ENCODE measurements at regions not wholly inside any gene's neighbourhood (a gene's known extent, or its start where the extent isn't known, plus 50 kb on each side); places are given as distances from the start of the nearest gene placed in this dataset.

GRCh38 chr1:208496467-208497371, 252.5 kb upstream of the PLXNA2 start:
- TF ChIP-seq CTCF (IDR thresholded peaks at IDR 0.05; ENCODE audit: insufficient read depth, low read depth, low read length, missing control alignments): no peak
- H3K4me3 ChIP-seq (ENCODE audit: low read length): no peak overlapping the region
- peak; percentile 86 for DNase-seq (ENCODE audit: low read depth)

GRCh38 chr1:208497866-208498541, 253.8 kb upstream of the PLXNA2 start:
- peak; percentile 18 for DNase-seq (ENCODE audit: low read depth)
- no peak overlapping the region for H3K4me3 ChIP-seq (ENCODE audit: low read length)
- no peak for TF ChIP-seq CTCF (IDR thresholded peaks at IDR 0.05; ENCODE audit: insufficient read depth, low read depth, low read length, missing control alignments)

- H3K4me3 ChIP-seq (ENCODE audit: low read length): no peak overlapping the region
- peak; percentile 32 for DNase-seq (ENCODE audit: low read depth)
- no peak for TF ChIP-seq CTCF (IDR thresholded peaks at IDR 0.05; ENCODE audit: insufficient read depth, low read depth, low read length, missing control alignments)
Observed at GRCh38 chr1:208499026-208499425, 254.8 kb upstream of the PLXNA2 start.

GRCh38 chr1:208499601-208500000, 255.4 kb upstream of the PLXNA2 start:
- no peak for DNase-seq (ENCODE audit: low read depth)
- no peak overlapping the region for H3K4me3 ChIP-seq (ENCODE audit: low read length)
- TF ChIP-seq CTCF (IDR thresholded peaks at IDR 0.05; ENCODE audit: insufficient read depth, low read depth, low read length, missing control alignments): no peak

- no peak for DNase-seq (ENCODE audit: low read depth)
- no peak overlapping the region for H3K4me3 ChIP-seq (ENCODE audit: low read length)
- no peak for TF ChIP-seq CTCF (IDR thresholded peaks at IDR 0.05; ENCODE audit: insufficient read depth, low read depth, low read length, missing control alignments)
Observed at GRCh38 chr1:208500375-208500774, 256.2 kb upstream of the PLXNA2 start.

- DNase-seq (ENCODE audit: low read depth): no peak
- no peak for TF ChIP-seq CTCF (IDR thresholded peaks at IDR 0.05; ENCODE audit: insufficient read depth, low read depth, low read length, missing control alignments)
- no peak overlapping the region for H3K4me3 ChIP-seq (ENCODE audit: low read length)
Observed at GRCh38 chr1:208501542-208501941, 257.4 kb upstream of the PLXNA2 start.
